SU-DHL-6 (cell line): ENCODE measurements at regions not wholly inside any gene's neighbourhood (a gene's known extent, or its start where the extent isn't known, plus 50 kb on each side); places are given as distances from the start of the nearest gene placed in this dataset.

Experiments used
- H2AFZ ChIP-seq: fragments of 200-600 bp; sonication (generic); 2 replicates; pipeline ENCODE4 v1.6.1; 2014; ENCODE audit warnings: low read depth, mild to moderate bottlenecking, moderate library complexity, mixed read lengths, antibody characterized with exemption, low read length; ENCODE audit not compliant: severe bottlenecking
- H3F3A ChIP-seq: fragments of 200-600 bp; shearing (Covaris generic); 2 replicates; pipeline ENCODE4 v1.6.0; 2016; ENCODE audit warnings: antibody characterized with exemption, mild to moderate bottlenecking; ENCODE audit not compliant: insufficient read depth
- H3K27ac ChIP-seq: fragments of 200-600 bp; sonication (generic); 2 replicates; pipeline ENCODE4 v1.5.1; 2016; ENCODE audit warnings: low read depth, mild to moderate bottlenecking, low read length, moderate library complexity, mixed read lengths
- H3K27me3 ChIP-seq: fragments of 200-600 bp; sonication (generic), shearing (Covaris generic); 2 replicates; pipeline ENCODE4 v1.6.0; 2014; ENCODE audit warnings: mild to moderate bottlenecking, low read length
- H3K36me3 ChIP-seq: fragments of 200-600 bp; sonication (generic); 2 replicates; pipeline ENCODE4 v1.6.1; 2014; ENCODE audit warnings: mild to moderate bottlenecking, low read length, mixed read lengths
- H3K4me2 ChIP-seq: fragments of 300-600, 200-600 bp; shearing (Covaris generic), sonication (generic); 2 replicates; pipeline ENCODE4 v1.6.0; 2014; ENCODE audit warnings: low read length, low read depth, mild to moderate bottlenecking; ENCODE audit not compliant: poor library complexity, severe bottlenecking
- H3K4me3 ChIP-seq: fragments of 200-600 bp; sonication (generic); 2 replicates; pipeline ENCODE4 v1.5.1; 2014; ENCODE audit warnings: antibody characterized with exemption, low read length, mild to moderate bottlenecking, mixed read lengths; ENCODE audit not compliant: insufficient read depth, poor library complexity, severe bottlenecking
- H3K79me2 ChIP-seq: fragments of 200-600 bp; sonication (generic); 2 replicates; pipeline ENCODE4 v1.6.1; 2014; ENCODE audit warnings: mild to moderate bottlenecking, low read length, moderate library complexity; ENCODE audit not compliant: insufficient read depth
- H3K9ac ChIP-seq: fragments of 200-600 bp; sonication (generic); 2 replicates; pipeline ENCODE4 v1.7.0; 2014; ENCODE audit warnings: mild to moderate bottlenecking, low read length
- H3K9me2 ChIP-seq: fragments of 200-600 bp; sonication (generic); replicated peaks from 2 replicates; pipeline ENCODE4 v1.6.1; 2014; ENCODE audit warnings: low read length; ENCODE audit not compliant: insufficient read depth
- H3K9me3 ChIP-seq: fragments of 200-600 bp; sonication (generic); 2 replicates; pipeline ENCODE4 v1.6.1; 2014; ENCODE audit warnings: low read length, mixed read lengths; ENCODE audit not compliant: insufficient read depth
- H4K20me1 ChIP-seq: fragments of 200-600 bp; sonication (generic); 2 replicates; pipeline ENCODE4 v1.6.1; 2014; ENCODE audit warnings: low read depth, mild to moderate bottlenecking, antibody characterized with exemption, low read length, moderate library complexity, mixed read lengths
- EZH2phosphoT487 ChIP-seq: fragments of 200-600 bp; sonication (generic), shearing (Covaris generic); conservative IDR thresholded peaks from 2 replicates; pipeline ENCODE4 v1.6.1; 2018; ENCODE audit warnings: mild to moderate bottlenecking, antibody characterized with exemption, low read length, moderate library complexity, mixed read lengths
- TF ChIP-seq, protein P1 (sequence below): fragments of 200-600 bp; sonication (generic); IDR thresholded peaks from one replicate; pipeline ENCODE4 v1.5.1; 2017; ENCODE audit warnings: antibody characterized with exemption, mild to moderate bottlenecking, low read length, moderate library complexity; ENCODE audit not compliant: insufficient read depth, poor library complexity, severe bottlenecking

DNA sequence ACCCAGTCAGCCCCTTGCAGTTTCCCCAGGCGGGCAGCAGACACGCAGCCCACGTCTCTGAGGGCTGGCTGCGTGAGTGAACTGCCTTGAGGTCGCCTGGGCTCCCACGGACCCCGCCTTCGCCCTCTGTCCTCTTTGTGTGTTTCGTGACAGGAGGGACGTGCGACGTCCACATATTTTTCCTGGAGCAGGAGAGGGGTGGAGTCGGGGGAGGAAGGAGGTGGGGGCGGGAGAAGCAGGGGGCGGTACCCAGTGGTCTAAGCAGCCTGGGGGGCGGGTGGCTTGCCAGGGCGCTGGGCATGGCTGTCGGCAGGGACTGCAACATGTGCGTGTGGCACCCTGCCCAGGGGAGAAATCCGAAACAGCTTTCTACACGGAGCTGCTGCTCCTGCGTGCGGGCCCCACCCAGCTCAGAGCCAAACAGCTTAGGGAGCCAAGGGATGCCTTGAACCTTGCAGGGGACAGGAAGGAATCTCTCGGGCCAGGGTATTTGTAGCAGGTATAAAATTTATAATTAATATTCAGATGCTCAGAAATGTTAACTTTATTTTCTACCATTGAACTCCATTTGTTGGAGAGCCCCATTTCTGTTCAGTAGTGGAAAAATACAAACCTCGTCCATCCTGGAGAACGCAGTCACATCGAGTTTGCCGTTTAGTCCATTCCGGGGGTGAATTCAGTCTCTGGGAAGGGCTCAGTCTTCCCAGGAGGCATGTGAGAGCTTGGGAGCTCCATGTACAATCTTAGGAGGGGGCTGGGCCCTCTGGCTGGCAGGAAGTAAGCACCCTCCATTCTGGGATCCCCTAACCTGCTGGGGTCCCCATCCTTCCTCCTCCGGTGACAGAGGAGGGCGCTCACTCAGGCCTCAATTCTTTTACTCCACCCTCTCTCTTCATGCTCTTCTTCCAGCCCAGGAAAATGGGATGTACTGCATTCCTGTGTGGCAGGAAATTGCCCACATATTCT, 79.1 kb upstream of the MEF2A start:
- Histone ChIP-seq H3K27ac (no peak overlapping the region), H2AFZ (no peak overlapping the region), H4K20me1 (no peaks in the 10 kb centered on the region), H3K27me3 (no peaks in the 10 kb centered on the region), H3K79me2 (no peaks in the 10 kb centered on the region), H3K4me2 (no peak overlapping the region), H3K36me3 (no peaks in the 10 kb centered on the region), H3K4me3 (no peak overlapping the region), H3K9me3 (no peaks in the 10 kb centered on the region), H3K9ac (no peak overlapping the region), H3F3A (no peaks in the 10 kb centered on the region), H3K9me2 (no peaks in the 10 kb centered on the region)
- TF ChIP-seq, protein P1, sequence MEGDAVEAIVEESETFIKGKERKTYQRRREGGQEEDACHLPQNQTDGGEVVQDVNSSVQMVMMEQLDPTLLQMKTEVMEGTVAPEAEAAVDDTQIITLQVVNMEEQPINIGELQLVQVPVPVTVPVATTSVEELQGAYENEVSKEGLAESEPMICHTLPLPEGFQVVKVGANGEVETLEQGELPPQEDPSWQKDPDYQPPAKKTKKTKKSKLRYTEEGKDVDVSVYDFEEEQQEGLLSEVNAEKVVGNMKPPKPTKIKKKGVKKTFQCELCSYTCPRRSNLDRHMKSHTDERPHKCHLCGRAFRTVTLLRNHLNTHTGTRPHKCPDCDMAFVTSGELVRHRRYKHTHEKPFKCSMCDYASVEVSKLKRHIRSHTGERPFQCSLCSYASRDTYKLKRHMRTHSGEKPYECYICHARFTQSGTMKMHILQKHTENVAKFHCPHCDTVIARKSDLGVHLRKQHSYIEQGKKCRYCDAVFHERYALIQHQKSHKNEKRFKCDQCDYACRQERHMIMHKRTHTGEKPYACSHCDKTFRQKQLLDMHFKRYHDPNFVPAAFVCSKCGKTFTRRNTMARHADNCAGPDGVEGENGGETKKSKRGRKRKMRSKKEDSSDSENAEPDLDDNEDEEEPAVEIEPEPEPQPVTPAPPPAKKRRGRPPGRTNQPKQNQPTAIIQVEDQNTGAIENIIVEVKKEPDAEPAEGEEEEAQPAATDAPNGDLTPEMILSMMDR, result no peak
- no peak for TF ChIP-seq EZH2phosphoT487

DNA sequence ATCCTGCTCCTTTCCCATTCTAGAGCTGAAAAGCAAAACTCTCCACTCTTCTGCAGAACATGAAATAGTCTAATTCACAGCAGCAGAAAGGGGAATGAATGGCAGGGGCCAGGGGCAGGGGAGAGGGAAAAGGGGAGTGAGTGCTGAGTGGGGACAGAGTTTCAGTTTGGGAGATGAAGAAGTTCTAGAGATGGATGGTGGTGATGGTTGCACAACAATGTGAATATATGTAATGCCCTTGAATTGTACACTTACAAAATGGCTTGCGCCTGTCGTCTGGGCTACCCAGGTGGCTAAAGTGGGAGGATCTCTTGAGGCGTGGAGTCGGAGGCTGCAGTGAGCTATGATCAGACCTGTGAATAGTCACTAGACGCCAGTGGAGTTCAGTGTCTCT, 78.5 kb upstream of the MEF2A start:
- Histone ChIP-seq H3K4me2 (no peak overlapping the region), H3K36me3 (no peaks in the 10 kb centered on the region), H2AFZ (no peak overlapping the region), H3K9me2 (no peaks in the 10 kb centered on the region), H3F3A (no peaks in the 10 kb centered on the region), H3K79me2 (no peaks in the 10 kb centered on the region), H3K9me3 (no peaks in the 10 kb centered on the region), H3K27me3 (no peaks in the 10 kb centered on the region), H3K27ac (no peak overlapping the region), H4K20me1 (no peaks in the 10 kb centered on the region), H3K9ac (no peak overlapping the region), H3K4me3 (no peak overlapping the region)
- TF ChIP-seq EZH2phosphoT487, result no peak
- TF ChIP-seq, protein P1, result no peak

DNA sequence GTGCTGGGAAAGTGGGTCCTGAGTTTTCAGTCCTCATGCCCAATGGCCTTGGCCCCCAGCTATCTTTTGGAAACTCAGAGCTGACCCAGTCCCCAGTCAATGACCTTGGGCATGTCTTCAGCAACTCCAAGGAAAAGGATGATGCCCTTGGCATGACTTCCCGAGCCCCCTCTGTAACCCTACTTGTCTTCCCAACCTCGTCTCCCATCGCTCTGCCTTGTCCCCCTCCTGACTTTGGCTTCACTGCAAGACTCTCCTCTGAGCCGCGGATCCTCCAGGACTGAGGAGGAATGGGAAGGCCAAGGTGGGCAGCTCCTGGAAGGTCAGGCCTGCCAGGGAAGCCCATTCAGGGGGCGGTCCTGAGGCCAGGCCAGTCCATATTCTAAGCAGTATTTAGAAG, 73.5 kb upstream of the MEF2A start:
- no peaks in the 10 kb centered on the region for H3K36me3 ChIP-seq

More for the DNA sequence above, 73.5 kb upstream of the MEF2A start:
- H3K79me2 ChIP-seq, result no peaks in the 10 kb centered on the region
- H3K27me3 ChIP-seq, result no peaks in the 10 kb centered on the region
- H3F3A ChIP-seq, result no peaks in the 10 kb centered on the region
- H4K20me1 ChIP-seq, result no peaks in the 10 kb centered on the region
- TF ChIP-seq, protein P1, result no peak
- TF ChIP-seq EZH2phosphoT487, result no peak
- no peaks in the 10 kb centered on the region for H3K9me3 ChIP-seq
- no peaks in the 10 kb centered on the region for H3K9me2 ChIP-seq
- H3K4me2 ChIP-seq, result no peak overlapping the region
- no peak overlapping the region for H2AFZ ChIP-seq
- H3K9ac ChIP-seq, result no peak overlapping the region
- H3K4me3 ChIP-seq, result no peak overlapping the region
- H3K27ac ChIP-seq, result no peak overlapping the region
